ENCODE measurements at regions not wholly inside any gene's neighbourhood (a gene's known extent, or its start where the extent isn't known, plus 50 kb on each side); places are given as distances from the start of the nearest gene placed in this dataset.

GRCh38 chr12:59425798-59426197, 170.0 kb upstream of the SLC16A7 start:
- TF ChIP-seq CTCF (IDR thresholded peaks at IDR 0.05), result no peak
- TF ChIP-seq TCF7L2 (IDR thresholded peaks at IDR 0.05; ENCODE audit: low read depth, low read length), result no peak
- TF ChIP-seq POLR2AphosphoS5 (IDR thresholded peaks at IDR 0.05; ENCODE audit: low read depth, low read length), result no peak
- no peak for TF ChIP-seq REST (IDR thresholded peaks at IDR 0.05; ENCODE audit: insufficient read depth in 1 of 2, low read depth in 2 of 2, low read length in 1 of 2)
- TF ChIP-seq SIN3A (IDR thresholded peaks at IDR 0.05; ENCODE audit: borderline replicate concordance, insufficient read depth, low read depth, low read length), result no peak
